OCI-LY7 (cell line): ENCODE measurements at regions not wholly inside any gene's neighbourhood (a gene's known extent, or its start where the extent isn't known, plus 50 kb on each side); places are given as distances from the start of the nearest gene placed in this dataset.

Source experiments
- BruUV-seq: library from RNA; stranded (reverse); fragments of 400-500 nt; replicated peaks from 2 replicates; lab custom pipeline; 2021; lab: Mats Ljungman, UMichigan
- CTCF ChIA-PET: fragments of 300-600 bp; sonication (Branson Sonifier 250); formaldehyde crosslinking; loops from one replicate; lab custom pipeline; 2022; ENCODE audit warnings: antibody characterized with exemption; ENCODE audit not compliant: unreplicated experiment; lab: Charles Lee
- POLR2A ChIA-PET: fragments of 300-600 bp; sonication (Branson Sonifier 250); formaldehyde crosslinking; loops from one replicate; lab custom pipeline; 2022; ENCODE audit warnings: antibody characterized with exemption; lab: Charles Lee
- DNase-seq: peaks from one replicate; pipeline ENCODE4 v3.0.0-alpha.2; 2015; ENCODE audit warnings: low spot score
- H2AFZ ChIP-seq: fragments of 200-600 bp; sonication (generic), shearing (Covaris generic); 2 replicates; pipeline ENCODE4 v1.6.1; 2014; ENCODE audit warnings: mild to moderate bottlenecking, antibody characterized with exemption, low read length, moderate library complexity
- H3K27ac ChIP-seq: fragments of 200-600 bp; sonication (generic); 2 replicates; pipeline ENCODE4 v1.5.1; 2014; ENCODE audit warnings: mixed run types, low read depth, mild to moderate bottlenecking, moderate library complexity, low read length, inconsistent platforms; ENCODE audit not compliant: poor library complexity, severe bottlenecking
- H3K36me3 ChIP-seq: fragments of 200-600 bp; sonication (generic); 2 replicates; pipeline ENCODE4 v1.6.1; 2014; ENCODE audit warnings: mild to moderate bottlenecking, antibody characterized with exemption, low read length, moderate library complexity, mixed read lengths; ENCODE audit not compliant: insufficient read depth
- H3K4me1 ChIP-seq: fragments of 200-600 bp; sonication (generic); 2 replicates; pipeline ENCODE4 v1.5.1; 2014; ENCODE audit warnings: mild to moderate bottlenecking, low read length; ENCODE audit not compliant: insufficient read depth, poor library complexity, severe bottlenecking
- H3K4me2 ChIP-seq: fragments of 200-600 bp; sonication (generic); 2 replicates; pipeline ENCODE4 v1.6.1; 2014; ENCODE audit warnings: mild to moderate bottlenecking, low read length
- H3K4me3 ChIP-seq: fragments of 200-600 bp; sonication (generic); 2 replicates; pipeline ENCODE4 v1.5.1; 2014; ENCODE audit warnings: mild to moderate bottlenecking, low read depth, low read length; ENCODE audit not compliant: poor library complexity, severe bottlenecking
- H3K79me2 ChIP-seq: fragments of 200-600 bp; sonication (generic); 2 replicates; pipeline ENCODE4 v1.6.1; 2016; ENCODE audit warnings: low read depth, mild to moderate bottlenecking, low read length, moderate library complexity, mixed read lengths; ENCODE audit not compliant: insufficient read depth
- H3K9me2 ChIP-seq: fragments of 200-600 bp; sonication (generic); 2 replicates; pipeline ENCODE4 v1.6.1; 2016; ENCODE audit warnings: mild to moderate bottlenecking, low read length, mixed read lengths; ENCODE audit not compliant: insufficient read depth
- H3K9me3 ChIP-seq: fragments of 200-600 bp; sonication (generic); 2 replicates; pipeline ENCODE4 v1.6.1; 2014; ENCODE audit warnings: mild to moderate bottlenecking, mixed run types, low read length, mixed read lengths
- H4K20me1 ChIP-seq: fragments of 200-600 bp; sonication (generic); 2 replicates; pipeline ENCODE4 v1.6.1; 2014; ENCODE audit warnings: mild to moderate bottlenecking, antibody characterized with exemption, low read length, moderate library complexity, mixed read lengths; ENCODE audit not compliant: insufficient read depth
- CTCF ChIP-seq: fragments of 200-600 bp; sonication (generic); conservative IDR thresholded peaks from 2 replicates; pipeline ENCODE4 v1.5.1; 2014; ENCODE audit warnings: mild to moderate bottlenecking, antibody characterized with exemption, low read length, moderate library complexity, mixed read lengths
- EZH2phosphoT487 ChIP-seq: fragments of 200-600 bp; sonication (generic); IDR thresholded peaks from 2 replicates; pipeline ENCODE4 v1.6.1; 2018; ENCODE audit warnings: low read depth, borderline replicate concordance, mild to moderate bottlenecking, mixed run types, antibody characterized with exemption, low read length, moderate library complexity, mixed read lengths
- intact Hi-C: fragments of 100-400 bp; cut with micrococcal nuclease; formaldehyde crosslinking; loops from one replicate; pipeline ENCODE4 v1.10.0; 2022; ENCODE audit not compliant: unreplicated experiment

GRCh38 chr4:130812117-130812765, 1716.3 kb downstream of the C4orf33 start:
- no peak overlapping the region for H3K27ac ChIP-seq
- H3K36me3 ChIP-seq: no peaks in the 10 kb centered on the region
- ChIA-PET POLR2A (interaction anchor here (0.7 kb wide), 1 partner anchor 110 kb away, joined by 3 read pairs; no protein-coding TSS in a partner anchor), CTCF (no interaction called here)
- intact Hi-C loops: no loop called here
- no TSS peak for BruUV-seq
- H2AFZ ChIP-seq: 0 out of 2 replicates have a peak overlapping the region, but pooled peaks have one; percentile 39
- TF ChIP-seq CTCF: no peak
- no peak for TF ChIP-seq EZH2phosphoT487
- H3K9me3 ChIP-seq: no peaks in the 10 kb centered on the region
- H3K4me3 ChIP-seq: no peak overlapping the region
- H3K4me2 ChIP-seq: no peak overlapping the region
- no peaks in the 10 kb centered on the region for H4K20me1 ChIP-seq
- DNase-seq: no peak
- H3K9me2 ChIP-seq: no peaks in the 10 kb centered on the region
- no peaks in the 10 kb centered on the region for H3K79me2 ChIP-seq
- peaks cover 9% of the 10 kb centered on the region for H3K4me1 ChIP-seq

- TF ChIP-seq CTCF: no peak
- no peak for TF ChIP-seq EZH2phosphoT487
- H3K79me2 ChIP-seq: no peaks in the 10 kb centered on the region
- no peaks in the 10 kb centered on the region for H3K9me2 ChIP-seq
- H3K27ac ChIP-seq: no peak overlapping the region
- peak; percentile 5 for DNase-seq
- H3K36me3 ChIP-seq: no peaks in the 10 kb centered on the region
- intact Hi-C loops: no loop called here
- ChIA-PET POLR2A (no interaction called here), CTCF (no interaction called here)
- no peaks in the 10 kb centered on the region for H3K9me3 ChIP-seq
- BruUV-seq: no TSS peak
- 0 out of 2 replicates have a peak overlapping the region, but pooled peaks have one; percentile 19 for H2AFZ ChIP-seq
- H3K4me1 ChIP-seq: peaks cover 9% of the 10 kb centered on the region
- no peak overlapping the region for H3K4me3 ChIP-seq
- H3K4me2 ChIP-seq: peak overlapping the region; percentile 23; the same call in 1 of the 2 replicates
- H4K20me1 ChIP-seq: no peaks in the 10 kb centered on the region
Measured at GRCh38 chr4:130814896-130815295, 1718.9 kb downstream of the C4orf33 start.

- H3K36me3 ChIP-seq: no peaks in the 10 kb centered on the region
- H3K4me2 ChIP-seq: no peak overlapping the region
- no peak overlapping the region for H3K27ac ChIP-seq
- ChIA-PET CTCF (no interaction called here), POLR2A (no interaction called here)
- peak; percentile 19 for DNase-seq
- intact Hi-C loops: no loop called here
- TF ChIP-seq CTCF: no peak
- no peak for TF ChIP-seq EZH2phosphoT487
- H3K79me2 ChIP-seq: no peaks in the 10 kb centered on the region
- no peak overlapping the region for H2AFZ ChIP-seq
- no TSS peak for BruUV-seq
- H4K20me1 ChIP-seq: no peaks in the 10 kb centered on the region
- no peak overlapping the region for H3K4me3 ChIP-seq
- peaks cover under 1% of the 10 kb centered on the region for H3K4me1 ChIP-seq
- no peaks in the 10 kb centered on the region for H3K9me2 ChIP-seq
- no peaks in the 10 kb centered on the region for H3K9me3 ChIP-seq
Measured at GRCh38 chr4:130820448-130820847, 1724.5 kb downstream of the C4orf33 start.
